Epidermal melanocyte (primary cell): ENCODE measurements at regions not wholly inside any gene's neighbourhood (a gene's known extent, or its start where the extent isn't known, plus 50 kb on each side); places are given as distances from the start of the nearest gene placed in this dataset.
"Not testable (repeated sequence)": the region's sequence is repeated elsewhere in the genome, so short reads cannot be mapped to it uniquely, and the experiment has no call there.

ENCODE experiments used
- DNase-seq: peaks from one replicate; pipeline ENCODE4 v3.0.0; 2011; ENCODE audit warnings: low spot score; ENCODE audit not compliant: insufficient read length

GRCh38 chr7:121621937-121622336 lies 225.8 kb upstream of the FAM3C start:
- DNase-seq = no peak

- DNase-seq = no peak
Measured at GRCh38 chr7:121620953-121621606, 225.0 kb upstream of the FAM3C start.

GRCh38 chr7:121620206-121620605 lies 224.1 kb upstream of the FAM3C start:
- DNase-seq = no peak

GRCh38 chr7:121618182-121618581 lies 222.1 kb upstream of the FAM3C start:
- DNase-seq = no peak

- DNase-seq = no peak
Measured at GRCh38 chr7:121610243-121610642, 214.1 kb upstream of the FAM3C start.

GRCh38 chr7:121609208-121609607 lies 213.1 kb upstream of the FAM3C start:
- no peak for DNase-seq

GRCh38 chr7:121608785-121609184 lies 212.7 kb upstream of the FAM3C start:
- DNase-seq = no peak

GRCh38 chr7:121608183-121608582 lies 212.1 kb upstream of the FAM3C start:
- not testable (repeated sequence) for DNase-seq

- DNase-seq = no peak
Measured at GRCh38 chr7:121605317-121605680, 209.2 kb upstream of the FAM3C start.

GRCh38 chr7:121604627-121605316 lies 208.7 kb upstream of the FAM3C start:
- no peak for DNase-seq

GRCh38 chr7:121603886-121604285 lies 207.8 kb upstream of the FAM3C start:
- DNase-seq = no peak

- no peak for DNase-seq
Measured at GRCh38 chr7:121599887-121600286, 203.8 kb upstream of the FAM3C start.

- no peak for DNase-seq
Measured at GRCh38 chr7:121595758-121596696, 199.9 kb upstream of the FAM3C start.

GRCh38 chr7:121591926-121592325 lies 195.8 kb upstream of the FAM3C start:
- DNase-seq = no peak

GRCh38 chr7:121587435-121587834 lies 191.3 kb upstream of the FAM3C start:
- DNase-seq = no peak

- no peak for DNase-seq
Measured at GRCh38 chr7:121582258-121582657, 186.2 kb upstream of the FAM3C start.

- DNase-seq = no peak
Measured at GRCh38 chr7:121579639-121580038, 183.5 kb upstream of the FAM3C start.

GRCh38 chr7:121578669-121579068 lies 182.6 kb upstream of the FAM3C start:
- DNase-seq = no peak

GRCh38 chr7:121576148-121576917 lies 180.2 kb upstream of the FAM3C start:
- DNase-seq = no peak

GRCh38 chr7:121575194-121575765 lies 179.2 kb upstream of the FAM3C start:
- DNase-seq = no peak

GRCh38 chr7:121574109-121574508 lies 178.0 kb upstream of the FAM3C start:
- DNase-seq = no peak
